SH-SY5Y (cell line): ENCODE measurements at regions not wholly inside any gene's neighbourhood (a gene's known extent, or its start where the extent isn't known, plus 50 kb on each side); places are given as distances from the start of the nearest gene placed in this dataset.

Experiments used
- GATA2 ChIP-seq: IDR thresholded peaks from 2 replicates; pipeline ENCODE4 v1.6.1; 2011; ENCODE audit warnings: mild to moderate bottlenecking, low read depth, low read length
- GATA3 ChIP-seq: IDR thresholded peaks from 2 replicates; pipeline ENCODE4 v1.6.1; 2011; ENCODE audit warnings: low read depth, mild to moderate bottlenecking, low read length, moderate library complexity

GRCh38 chr4:182971702-182972101 is 54.5 kb upstream of the DCTD start:
- no peak for TF ChIP-seq GATA2
- no peak for TF ChIP-seq GATA3
